Fibroblast of mammary gland (primary cell): ENCODE measurements at regions not wholly inside any gene's neighbourhood (a gene's known extent, or its start where the extent isn't known, plus 50 kb on each side); places are given as distances from the start of the nearest gene placed in this dataset.

Source experiments
- DNase-seq: peaks from one replicate; pipeline ENCODE4 v3.0.0-alpha.2; 2010; ENCODE audit warnings: low read depth
- H3K4me3 ChIP-seq: 2 replicates; pipeline ENCODE4 v1.5.1; 2011; ENCODE audit warnings: low read depth, mild to moderate bottlenecking, low read length, moderate library complexity; ENCODE audit not compliant: control insufficient read depth
- TF ChIP-seq, protein P1 (sequence below): conservative IDR thresholded peaks from 2 replicates; pipeline ENCODE4 v1.5.1; 2011; ENCODE audit warnings: low read depth, low read length, inconsistent platforms; ENCODE audit not compliant: control insufficient read depth, insufficient read depth

GRCh38 chr10:42988069-42988468 is 88.8 kb upstream of the RET start:
- TF ChIP-seq, protein P1, sequence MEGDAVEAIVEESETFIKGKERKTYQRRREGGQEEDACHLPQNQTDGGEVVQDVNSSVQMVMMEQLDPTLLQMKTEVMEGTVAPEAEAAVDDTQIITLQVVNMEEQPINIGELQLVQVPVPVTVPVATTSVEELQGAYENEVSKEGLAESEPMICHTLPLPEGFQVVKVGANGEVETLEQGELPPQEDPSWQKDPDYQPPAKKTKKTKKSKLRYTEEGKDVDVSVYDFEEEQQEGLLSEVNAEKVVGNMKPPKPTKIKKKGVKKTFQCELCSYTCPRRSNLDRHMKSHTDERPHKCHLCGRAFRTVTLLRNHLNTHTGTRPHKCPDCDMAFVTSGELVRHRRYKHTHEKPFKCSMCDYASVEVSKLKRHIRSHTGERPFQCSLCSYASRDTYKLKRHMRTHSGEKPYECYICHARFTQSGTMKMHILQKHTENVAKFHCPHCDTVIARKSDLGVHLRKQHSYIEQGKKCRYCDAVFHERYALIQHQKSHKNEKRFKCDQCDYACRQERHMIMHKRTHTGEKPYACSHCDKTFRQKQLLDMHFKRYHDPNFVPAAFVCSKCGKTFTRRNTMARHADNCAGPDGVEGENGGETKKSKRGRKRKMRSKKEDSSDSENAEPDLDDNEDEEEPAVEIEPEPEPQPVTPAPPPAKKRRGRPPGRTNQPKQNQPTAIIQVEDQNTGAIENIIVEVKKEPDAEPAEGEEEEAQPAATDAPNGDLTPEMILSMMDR = no peak
- DNase-seq = no peak

GRCh38 chr10:42988517-42989395 is 88.1 kb upstream of the RET start:
- DNase-seq = no peak
- TF ChIP-seq, protein P1 = no peak
- H3K4me3 ChIP-seq = no peak overlapping the region

More at GRCh38 chr10:42988069-42988468, 88.8 kb upstream of the RET start:
- H3K4me3 ChIP-seq = no peak overlapping the region

- no peak for DNase-seq
- TF ChIP-seq, protein P1 = no peak
- H3K4me3 ChIP-seq = no peak overlapping the region
Measured at GRCh38 chr10:42989481-42989921, 87.4 kb upstream of the RET start.

GRCh38 chr10:42990016-42990720 is 86.7 kb upstream of the RET start:
- no peak for DNase-seq
- TF ChIP-seq, protein P1 = no peak
- no peak overlapping the region for H3K4me3 ChIP-seq

- TF ChIP-seq, protein P1 = no peak
- no peak for DNase-seq
- H3K4me3 ChIP-seq = no peak overlapping the region
Measured at GRCh38 chr10:42990721-42991441, 86.0 kb upstream of the RET start.

DNA sequence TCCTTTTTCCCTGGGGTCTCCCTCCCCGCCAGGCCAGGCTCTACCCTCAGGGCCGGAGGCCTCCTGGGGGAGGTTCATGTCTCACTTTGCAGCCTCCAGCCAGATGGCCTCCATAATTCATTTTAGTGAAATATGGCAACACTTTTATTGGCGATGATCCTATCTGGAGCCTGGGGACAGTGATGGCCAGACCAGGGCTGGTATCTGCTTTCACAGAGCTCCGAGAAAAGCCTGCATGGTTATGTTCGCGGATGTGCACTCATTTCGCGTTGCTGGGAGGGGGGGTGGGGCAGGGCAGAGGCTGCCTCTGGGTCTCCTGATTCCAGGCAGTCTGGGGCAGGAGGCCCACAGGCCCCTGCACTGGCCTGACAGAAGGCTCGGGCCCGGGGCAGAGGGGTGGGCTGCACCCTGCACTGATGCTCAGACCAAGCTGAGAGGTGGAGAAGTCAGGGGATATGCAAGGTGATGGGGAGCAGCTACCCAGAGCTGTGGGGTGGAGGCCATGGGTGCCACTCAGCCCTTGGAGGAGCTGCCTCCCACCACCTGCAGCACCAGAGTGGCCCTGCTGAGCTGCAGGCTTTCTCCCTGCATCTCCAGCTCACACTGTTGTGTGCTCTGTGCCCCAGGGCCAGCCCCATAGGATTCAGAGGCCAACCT is 85.3 kb upstream of the RET start:
- TF ChIP-seq, protein P1 = no peak
- H3K4me3 ChIP-seq = no peak overlapping the region
- no peak for DNase-seq
